Kidney epithelial cell (primary cell): ENCODE measurements at regions not wholly inside any gene's neighbourhood (a gene's known extent, or its start where the extent isn't known, plus 50 kb on each side); places are given as distances from the start of the nearest gene placed in this dataset.

Experiments used
- DNase-seq: peaks from one replicate; pipeline ENCODE4 v3.0.0-alpha.2; 2010; ENCODE audit warnings: low read depth
- H3K27me3 ChIP-seq: 2 replicates; pipeline ENCODE4 v1.6.0; 2011; ENCODE audit warnings: low read length; ENCODE audit not compliant: control insufficient read depth, insufficient read depth
- H3K36me3 ChIP-seq: 2 replicates; pipeline ENCODE4 v1.5.1; 2011; ENCODE audit warnings: low read length; ENCODE audit not compliant: control insufficient read depth, insufficient read depth
- H3K4me3 ChIP-seq: 2 replicates; pipeline ENCODE4 v1.5.1; 2011; ENCODE audit warnings: low read depth, mild to moderate bottlenecking, control low read depth, low read length
- CTCF ChIP-seq: IDR thresholded peaks from 2 replicates; pipeline ENCODE4 v1.5.1; 2011; ENCODE audit warnings: mild to moderate bottlenecking, moderate library complexity, low read length, control low read depth, inconsistent platforms; ENCODE audit not compliant: insufficient read depth, poor library complexity, severe bottlenecking

- TF ChIP-seq CTCF = no peak
- no peak for DNase-seq
- Histone ChIP-seq H3K36me3 (no peaks in the 10 kb centered on the region), H3K27me3 (peaks cover 4% of the 10 kb centered on the region), H3K4me3 (no peak overlapping the region)
Measured at GRCh38 chr4:4758681-4759080, 100.8 kb upstream of the MSX1 start.

GRCh38 chr4:4755306-4755705 lies 104.2 kb upstream of the MSX1 start:
- Histone ChIP-seq H3K36me3 (no peaks in the 10 kb centered on the region), H3K27me3 (peaks cover 19% of the 10 kb centered on the region), H3K4me3 (no peak overlapping the region)
- no peak for DNase-seq
- TF ChIP-seq CTCF = no peak

- Histone ChIP-seq H3K27me3 (peaks cover 19% of the 10 kb centered on the region), H3K36me3 (no peaks in the 10 kb centered on the region), H3K4me3 (no peak overlapping the region)
- TF ChIP-seq CTCF = no peak
- DNase-seq = no peak
Measured at GRCh38 chr4:4754641-4755040, 104.8 kb upstream of the MSX1 start.

- DNase-seq = no peak
- Histone ChIP-seq H3K36me3 (no peaks in the 10 kb centered on the region), H3K4me3 (no peak overlapping the region), H3K27me3 (peaks cover 19% of the 10 kb centered on the region)
- no peak for TF ChIP-seq CTCF
Measured at GRCh38 chr4:4753643-4754042, 105.8 kb upstream of the MSX1 start.

GRCh38 chr4:4752576-4753401 lies 106.7 kb upstream of the MSX1 start:
- DNase-seq = no peak
- Histone ChIP-seq H3K36me3 (no peaks in the 10 kb centered on the region), H3K4me3 (no peak overlapping the region), H3K27me3 (peaks cover 19% of the 10 kb centered on the region)
- no peak for TF ChIP-seq CTCF

- Histone ChIP-seq H3K27me3 (peaks cover 19% of the 10 kb centered on the region), H3K4me3 (no peak overlapping the region), H3K36me3 (no peaks in the 10 kb centered on the region)
- DNase-seq = no peak
- no peak for TF ChIP-seq CTCF
Measured at GRCh38 chr4:4752025-4752424, 107.4 kb upstream of the MSX1 start.
